Renal cortex interstitium (tissue), 11 donors: ENCODE measurements at regions not wholly inside any gene's neighbourhood (a gene's known extent, or its start where the extent isn't known, plus 50 kb on each side); places are given as distances from the start of the nearest gene placed in this dataset.

Source experiments
- DNase-seq, 11 donors: peaks; one replicate each; pipeline ENCODE4 v3.0.0-alpha.2; 2013; ENCODE audit warnings: low read depth in 9 of 11, low spot score in 4 of 11; ENCODE audit errors: extremely low read depth in 1 of 11

- peak in 7 of 11 donors; percentile 4 to 32 (median 10) for DNase-seq
Observed at GRCh38 chrX:30414144-30414543, 105.0 kb upstream of the NR0B1 start.

- no peak for DNase-seq
Observed at GRCh38 chrX:30402366-30402765, 93.2 kb upstream of the NR0B1 start.

GRCh38 chrX:30388325-30388724, 79.1 kb upstream of the NR0B1 start:
- no peak for DNase-seq

GRCh38 chrX:30373951-30374350, 64.8 kb upstream of the NR0B1 start:
- DNase-seq: no peak

GRCh38 chrX:30373479-30373878, 64.3 kb upstream of the NR0B1 start:
- DNase-seq: no peak

- no peak for DNase-seq
Observed at GRCh38 chrX:30364229-30364628, 55.0 kb upstream of the NR0B1 start.
